Mesendoderm (in vitro differentiated cells): ENCODE measurements at regions not wholly inside any gene's neighbourhood (a gene's known extent, or its start where the extent isn't known, plus 50 kb on each side); places are given as distances from the start of the nearest gene placed in this dataset.

Source experiments
- DNase-seq: peaks from one replicate; pipeline ENCODE4 v3.0.0; 2013
- H2AK5ac ChIP-seq: 2 replicates; pipeline ENCODE4 v1.6.1; 2013; ENCODE audit warnings: low read length, inconsistent platforms
- H2BK120ac ChIP-seq: 2 replicates; pipeline ENCODE4 v1.6.1; 2013; ENCODE audit warnings: low read depth, mild to moderate bottlenecking, low read length, moderate library complexity, mixed read lengths
- H2BK15ac ChIP-seq: replicated peaks from 2 replicates; pipeline ENCODE4 v1.6.1; 2013; ENCODE audit warnings: low read depth, mild to moderate bottlenecking, moderate library complexity
- H2BK5ac ChIP-seq: 2 replicates; pipeline ENCODE4 v1.6.1; 2013; ENCODE audit warnings: low read length, inconsistent platforms
- H3K18ac ChIP-seq: 2 replicates; pipeline ENCODE4 v1.6.1; 2013; ENCODE audit warnings: mild to moderate bottlenecking, low read length, mixed read lengths
- H3K23ac ChIP-seq: one replicate; pipeline ENCODE4 v1.6.1; 2013; ENCODE audit warnings: low read length
- H3K27ac ChIP-seq: 2 replicates; pipeline ENCODE4 v1.5.1; 2013; ENCODE audit warnings: low read depth, mild to moderate bottlenecking, inconsistent platforms, low read length, moderate library complexity
- H3K27me3 ChIP-seq: 2 replicates; pipeline ENCODE4 v1.6.1; 2013; ENCODE audit warnings: low read length, control low read depth, mild to moderate bottlenecking, inconsistent platforms; ENCODE audit not compliant: insufficient read depth, poor library complexity
- H3K36me3 ChIP-seq: 2 replicates; pipeline ENCODE4 v1.6.1; 2013; ENCODE audit warnings: low read length, inconsistent platforms; ENCODE audit not compliant: control insufficient read depth, insufficient read depth
- H3K4ac ChIP-seq: one replicate; pipeline ENCODE4 v1.6.1; 2013; ENCODE audit warnings: low read depth, mild to moderate bottlenecking, low read length, moderate library complexity
- H3K4me1 ChIP-seq: 2 replicates; pipeline ENCODE4 v1.6.1; 2013; ENCODE audit warnings: low read depth, low read length, inconsistent platforms; ENCODE audit not compliant: control insufficient read depth
- H3K4me2 ChIP-seq: 2 replicates; pipeline ENCODE4 v1.6.1; 2013; ENCODE audit warnings: low read length
- H3K4me3 ChIP-seq: 2 replicates; pipeline ENCODE4 v1.5.1; 2013; ENCODE audit warnings: mild to moderate bottlenecking, low read length
- H3K56ac ChIP-seq: one replicate; pipeline ENCODE4 v1.6.1; 2013; ENCODE audit warnings: low read length
- H3K79me1 ChIP-seq: 2 replicates; pipeline ENCODE4 v1.6.1; 2013; ENCODE audit warnings: low read length, inconsistent platforms
- H3K79me2 ChIP-seq: 2 replicates; pipeline ENCODE4 v1.6.1; 2013; ENCODE audit warnings: mild to moderate bottlenecking, low read length; ENCODE audit not compliant: control insufficient read depth, insufficient read depth
- H3K9ac ChIP-seq: 2 replicates; pipeline ENCODE4 v1.6.1; 2013; ENCODE audit warnings: low read length, inconsistent platforms
- H4K5ac ChIP-seq: one replicate; pipeline ENCODE4 v1.6.1; 2013; ENCODE audit warnings: low read length
- H4K8ac ChIP-seq: one replicate; pipeline ENCODE4 v1.6.1; 2013; ENCODE audit warnings: low read depth, mild to moderate bottlenecking, control low read depth, low read length, moderate library complexity
- WGBS: extraction: QIAGEN DNeasy Blood & Tissue Kit; methylation state at CpG from one replicate; pipeline ENCODE4 v1.1.7; 2013; ENCODE audit warnings: low lambda C conversion rate, missing lambda C conversion rate; ENCODE audit not compliant: insufficient coverage; ENCODE audit errors: extremely low coverage; 5-methylcytosine and 5-hydroxymethylcytosine counted together

DNA sequence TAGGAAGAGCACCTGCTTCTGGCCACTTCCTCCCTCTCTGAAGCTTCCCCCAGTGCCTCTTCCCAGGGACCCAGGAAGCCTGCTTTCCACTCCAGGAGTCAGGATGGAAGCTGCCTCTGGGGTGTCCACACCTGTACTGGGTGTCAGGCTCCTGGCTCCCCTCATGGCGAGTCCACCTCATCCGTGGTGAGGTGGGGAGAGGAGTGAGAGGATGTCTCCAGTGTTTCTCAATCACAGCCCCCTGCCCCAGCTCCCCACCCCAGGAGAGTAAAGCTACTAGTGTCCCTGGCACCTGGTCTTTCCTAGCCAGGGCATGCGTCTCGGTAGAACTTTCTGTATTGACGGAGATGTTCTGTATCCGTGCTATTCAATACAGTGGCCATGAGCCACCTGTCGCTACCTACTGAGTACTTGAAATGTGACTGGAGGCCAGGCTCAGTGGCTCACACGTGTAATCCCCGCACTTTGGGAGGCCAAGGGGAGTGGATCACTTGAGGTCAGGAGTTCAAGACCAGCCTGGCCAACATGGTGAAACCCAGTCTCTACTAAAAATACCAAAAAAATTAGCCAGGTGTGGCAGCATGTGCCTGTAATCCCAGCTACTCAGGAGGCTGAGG lies 171.2 kb upstream of the HAAO start:
- no peak overlapping the region for H4K8ac ChIP-seq
- no peaks in the 10 kb centered on the region for H3K79me1 ChIP-seq
- no peak overlapping the region for H3K4me2 ChIP-seq
- H3K56ac ChIP-seq: no peak overlapping the region
- no peaks in the 10 kb centered on the region for H3K79me2 ChIP-seq
- no peak overlapping the region for H4K5ac ChIP-seq
- no CpG with 5 or more reads among the region's 9 CpGs for WGBS
- no peak overlapping the region for H2AK5ac ChIP-seq
- no peak overlapping the region for H2BK15ac ChIP-seq
- H3K9ac ChIP-seq: no peak overlapping the region
- H3K4ac ChIP-seq: no peak overlapping the region
- no peak overlapping the region for H3K18ac ChIP-seq
- H3K27me3 ChIP-seq: no peaks in the 10 kb centered on the region
- H2BK120ac ChIP-seq: no peak overlapping the region
- H3K27ac ChIP-seq: no peak overlapping the region
- peaks cover 5% of the 10 kb centered on the region for H3K4me1 ChIP-seq
- H3K36me3 ChIP-seq: no peaks in the 10 kb centered on the region
- no peak overlapping the region for H2BK5ac ChIP-seq
- H3K23ac ChIP-seq: no peak overlapping the region
- H3K4me3 ChIP-seq: no peak overlapping the region
- DNase-seq: no peak

DNA sequence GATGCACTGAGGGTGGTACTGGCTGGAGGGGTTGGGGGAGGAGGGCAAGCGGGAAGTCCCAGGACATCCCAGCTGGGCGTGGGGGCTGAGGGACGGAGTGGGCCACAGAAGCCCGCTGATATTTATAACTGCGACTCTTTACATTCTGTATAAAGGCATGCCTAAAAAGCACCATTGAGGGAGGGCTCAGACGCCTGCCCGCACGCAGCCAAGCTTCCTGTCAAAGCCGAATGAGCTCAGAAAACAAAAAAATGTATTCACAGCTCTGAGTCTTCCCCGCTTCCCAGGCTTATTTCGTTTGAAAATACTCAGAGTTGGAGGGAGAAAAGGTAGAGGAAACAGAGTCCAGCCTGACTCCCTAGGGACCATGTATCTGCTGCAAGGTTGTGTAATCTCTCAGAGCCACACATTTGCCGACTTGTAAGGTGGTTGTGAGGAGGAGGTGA lies 170.1 kb upstream of the HAAO start:
- no CpG with 5 or more reads among the region's 12 CpGs for WGBS
- H3K56ac ChIP-seq: no peak overlapping the region
- peaks cover 7% of the 10 kb centered on the region for H3K4me1 ChIP-seq
- no peak overlapping the region for H3K18ac ChIP-seq
- no peak overlapping the region for H3K23ac ChIP-seq
- H2BK15ac ChIP-seq: no peak overlapping the region
- no peaks in the 10 kb centered on the region for H3K36me3 ChIP-seq
- no peak overlapping the region for H4K5ac ChIP-seq
- no peaks in the 10 kb centered on the region for H3K27me3 ChIP-seq
- no peak overlapping the region for H2BK5ac ChIP-seq
- H4K8ac ChIP-seq: no peak overlapping the region
- H3K4ac ChIP-seq: no peak overlapping the region
- H3K4me2 ChIP-seq: no peak overlapping the region
- DNase-seq: no peak
- no peak overlapping the region for H3K27ac ChIP-seq
- H2AK5ac ChIP-seq: no peak overlapping the region
- no peaks in the 10 kb centered on the region for H3K79me2 ChIP-seq
- H3K9ac ChIP-seq: no peak overlapping the region
- H3K4me3 ChIP-seq: no peak overlapping the region
- no peaks in the 10 kb centered on the region for H3K79me1 ChIP-seq
- no peak overlapping the region for H2BK120ac ChIP-seq

DNA sequence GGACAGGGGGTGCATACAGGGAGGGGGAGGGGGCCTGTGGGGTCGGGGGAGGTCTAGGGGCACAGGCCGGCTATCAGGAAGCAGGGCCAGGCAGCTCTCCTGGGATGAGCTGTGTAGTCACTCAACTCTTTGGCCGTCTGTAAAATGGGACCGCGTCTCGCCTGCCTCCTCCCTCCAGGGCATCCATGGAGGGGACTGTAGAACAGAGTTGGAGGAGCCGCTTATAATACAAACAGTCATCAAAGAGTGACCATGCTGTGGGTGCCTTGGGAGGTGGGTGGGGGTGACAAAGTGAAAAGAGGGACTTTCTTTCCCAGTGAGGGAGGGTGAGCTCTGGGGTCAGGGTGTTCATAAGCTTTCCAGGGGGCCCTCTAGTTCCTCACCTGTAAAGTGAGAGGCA lies 169.6 kb upstream of the HAAO start:
- no peaks in the 10 kb centered on the region for H3K79me1 ChIP-seq
- H4K5ac ChIP-seq: no peak overlapping the region
- H3K4me2 ChIP-seq: no peak overlapping the region
- no peak overlapping the region for H3K18ac ChIP-seq
- H4K8ac ChIP-seq: no peak overlapping the region
- H3K27ac ChIP-seq: no peak overlapping the region
- H2BK120ac ChIP-seq: no peak overlapping the region
- no peak overlapping the region for H2BK5ac ChIP-seq
- H3K36me3 ChIP-seq: no peaks in the 10 kb centered on the region
- DNase-seq: no peak
- peaks cover 9% of the 10 kb centered on the region for H3K4me1 ChIP-seq
- no peak overlapping the region for H3K23ac ChIP-seq
- H3K56ac ChIP-seq: no peak overlapping the region
- H3K79me2 ChIP-seq: no peaks in the 10 kb centered on the region
- no CpG with 5 or more reads among the region's 7 CpGs for WGBS
- H2BK15ac ChIP-seq: peak overlapping the region; percentile 22
- H2AK5ac ChIP-seq: no peak overlapping the region
- no peak overlapping the region for H3K9ac ChIP-seq
- no peak overlapping the region for H3K4ac ChIP-seq
- no peaks in the 10 kb centered on the region for H3K27me3 ChIP-seq
- H3K4me3 ChIP-seq: no peak overlapping the region

DNA sequence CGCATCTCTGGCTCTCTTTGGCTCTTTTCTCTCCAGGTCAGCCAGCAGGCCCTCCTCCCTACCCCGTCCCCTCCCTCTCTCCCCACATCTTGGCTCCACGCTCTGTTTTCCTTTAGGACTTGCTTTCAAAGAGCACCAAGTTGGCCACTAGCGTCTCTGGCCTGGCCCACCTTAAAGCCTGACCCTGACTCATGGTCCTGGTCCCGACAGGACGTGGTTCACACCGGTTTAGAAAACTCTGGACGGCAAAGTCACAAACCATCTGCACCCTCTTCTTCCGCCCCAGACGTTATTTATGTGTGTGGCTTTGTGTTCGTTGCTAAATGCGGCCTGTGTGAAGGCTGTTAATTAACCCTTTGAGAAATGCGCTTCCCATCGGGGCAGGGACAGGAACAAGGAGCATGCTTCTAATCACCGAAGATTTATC lies 169.0 kb upstream of the HAAO start:
- no peaks in the 10 kb centered on the region for H3K36me3 ChIP-seq
- no peak overlapping the region for H4K8ac ChIP-seq
- no peak overlapping the region for H3K23ac ChIP-seq
- H2BK120ac ChIP-seq: no peak overlapping the region
- no CpG with 5 or more reads among the region's 15 CpGs for WGBS
- H3K79me1 ChIP-seq: no peaks in the 10 kb centered on the region
- no peak overlapping the region for H3K9ac ChIP-seq
- H3K4me1 ChIP-seq: peaks cover 9% of the 10 kb centered on the region
- H3K56ac ChIP-seq: peak overlapping the region; percentile 17
- DNase-seq: no peak
- H3K4ac ChIP-seq: no peak overlapping the region
- H3K79me2 ChIP-seq: no peaks in the 10 kb centered on the region
- H2BK15ac ChIP-seq: no peak overlapping the region
- no peak overlapping the region for H2AK5ac ChIP-seq
- H3K27me3 ChIP-seq: no peaks in the 10 kb centered on the region
- no peak overlapping the region for H3K27ac ChIP-seq
- no peak overlapping the region for H4K5ac ChIP-seq
- no peak overlapping the region for H3K4me3 ChIP-seq
- H2BK5ac ChIP-seq: no peak overlapping the region
- no peak overlapping the region for H3K18ac ChIP-seq
- no peak overlapping the region for H3K4me2 ChIP-seq

DNA sequence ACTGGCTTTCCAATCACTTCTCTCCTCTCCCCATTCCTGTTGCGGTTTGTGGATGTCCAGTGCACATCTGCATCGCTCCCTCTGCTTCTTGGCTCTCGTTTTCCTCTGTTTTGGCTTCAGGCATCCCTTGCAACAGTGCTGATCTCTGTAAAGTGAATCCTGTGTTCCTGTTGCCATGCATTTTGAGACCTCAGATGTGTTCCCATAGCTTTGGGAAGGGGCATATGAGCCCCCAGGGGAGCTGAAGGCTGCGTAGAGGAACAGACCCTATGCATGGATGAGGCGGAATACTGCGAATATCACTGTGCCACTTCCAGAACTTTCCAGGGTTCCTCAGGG lies 168.4 kb upstream of the HAAO start:
- H2BK120ac ChIP-seq: no peak overlapping the region

More for the DNA sequence above, 168.4 kb upstream of the HAAO start:
- Histone ChIP-seq H3K27ac (no peak overlapping the region), H4K8ac (no peak overlapping the region), H4K5ac (no peak overlapping the region), H3K4ac (no peak overlapping the region), H3K27me3 (no peaks in the 10 kb centered on the region), H3K4me1 (peaks cover 9% of the 10 kb centered on the region), H3K79me2 (no peaks in the 10 kb centered on the region), H3K79me1 (no peaks in the 10 kb centered on the region), H3K4me2 (no peak overlapping the region), H3K9ac (no peak overlapping the region), H2BK5ac (no peak overlapping the region), H3K18ac (no peak overlapping the region), H3K36me3 (no peaks in the 10 kb centered on the region), H3K4me3 (no peak overlapping the region), H2AK5ac (no peak overlapping the region), H2BK15ac (no peak overlapping the region), H3K56ac (no peak overlapping the region), H3K23ac (no peak overlapping the region)
- no peak for DNase-seq
- no CpG with 5 or more reads among the region's 6 CpGs for WGBS
